ENCODE measurements at regions not wholly inside any gene's neighbourhood (a gene's known extent, or its start where the extent isn't known, plus 50 kb on each side); places are given as distances from the start of the nearest gene placed in this dataset.

- TF ChIP-seq CTCF (IDR thresholded peaks at IDR 0.05; ENCODE audit: low read depth, low read length, poor library complexity, severe bottlenecking): no peak
- no peak for TF ChIP-seq EZH2phosphoT487 (IDR thresholded peaks at IDR 0.05; ENCODE audit: borderline replicate concordance, low read length)
These were observed 455.7 kb downstream of the GALR1 start for GRCh38 chr18:77705301-77705700.
